COLO668 (cell line): ENCODE measurements at regions not wholly inside any gene's neighbourhood (a gene's known extent, or its start where the extent isn't known, plus 50 kb on each side); places are given as distances from the start of the nearest gene placed in this dataset.
"Not testable (repeated sequence)": the region's sequence is repeated elsewhere in the genome, so short reads cannot be mapped to it uniquely, and the experiment has no call there.

Experiments
- DNase-seq: peaks from one replicate; lab custom pipeline; 2025; ENCODE audit not compliant: unreplicated experiment; lab: John Stamatoyannopoulos, UW

DNA sequence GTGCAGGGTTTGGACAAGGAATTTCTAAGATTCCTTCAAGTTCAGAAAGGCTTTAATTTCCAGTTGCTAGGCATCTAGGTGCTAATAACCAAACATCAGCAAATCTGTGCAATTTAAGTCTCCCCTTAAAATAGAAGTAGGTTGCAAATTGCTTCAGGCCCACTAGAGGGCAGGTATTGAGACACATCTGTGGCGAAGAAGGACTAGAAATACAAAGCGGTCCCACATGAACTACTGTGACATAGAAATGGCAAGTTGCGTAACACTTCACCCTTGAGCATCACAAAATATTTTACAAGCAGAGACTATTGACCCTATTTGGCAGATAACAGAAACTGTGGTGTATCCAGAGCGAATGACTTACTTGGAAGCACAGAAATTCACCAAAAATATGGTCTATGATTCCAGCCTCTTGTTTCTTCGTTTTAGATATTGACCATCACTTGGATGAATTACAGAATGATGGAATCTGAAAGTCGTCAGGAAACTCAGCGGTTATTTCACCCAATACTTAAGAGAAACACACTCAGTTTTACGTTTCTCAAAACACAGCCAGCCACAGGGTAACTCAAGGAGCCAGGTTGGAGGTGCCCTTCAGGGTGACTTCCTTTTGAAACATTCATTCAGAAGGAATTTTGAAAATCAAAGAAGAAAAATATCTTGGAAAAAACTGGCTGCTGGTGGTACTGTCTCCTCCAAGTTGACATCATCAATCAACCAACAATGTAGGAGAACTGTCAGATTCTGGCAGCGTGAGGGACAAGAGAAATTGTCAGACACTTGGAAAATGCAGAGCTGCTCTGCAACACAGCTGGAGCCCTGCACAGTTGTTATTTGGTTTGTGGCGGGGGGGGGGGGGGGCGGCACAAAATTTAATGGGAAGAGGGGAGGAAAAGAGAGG lies 256.3 kb upstream of the MINDY3 start:
- peak; percentile 6 for DNase-seq

DNA sequence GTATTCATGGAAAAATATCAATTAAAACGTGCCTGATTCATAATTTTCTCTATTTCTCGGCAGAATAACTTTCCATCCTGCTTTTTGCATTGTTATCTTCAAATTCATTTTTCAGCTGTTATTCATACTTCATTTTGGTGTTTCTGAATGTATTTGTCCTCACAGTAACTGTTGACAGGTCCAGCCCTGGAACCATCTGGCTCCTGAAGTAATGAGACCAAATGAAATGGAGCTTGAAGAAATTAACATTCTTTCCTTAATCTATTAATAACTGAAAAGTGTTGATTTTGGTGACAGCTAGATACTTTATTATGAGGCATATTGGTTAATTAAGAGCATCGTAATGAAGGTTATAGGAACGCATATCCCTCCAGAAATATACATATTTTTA lies 257.0 kb upstream of the MINDY3 start:
- no peak for DNase-seq

DNA sequence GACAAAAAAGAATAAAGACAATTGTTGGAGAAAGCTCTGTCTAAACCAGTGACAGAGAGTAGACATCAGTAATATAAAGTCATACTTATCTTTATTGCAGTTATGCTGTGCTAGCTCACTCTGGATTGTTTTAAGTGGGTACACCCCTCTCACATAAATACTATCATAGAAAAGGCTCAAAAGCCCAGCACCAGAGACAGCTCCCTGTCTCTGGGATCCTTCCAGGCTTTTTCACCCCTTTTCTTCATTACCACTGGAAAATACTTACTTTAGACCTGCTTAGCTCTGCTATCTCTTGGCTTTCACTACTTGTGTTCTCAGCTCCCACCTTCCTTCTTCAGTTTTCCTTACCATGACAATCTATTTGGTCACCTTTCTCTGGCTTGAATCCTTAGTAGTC lies 259.1 kb upstream of the MINDY3 start:
- no peak for DNase-seq

DNA sequence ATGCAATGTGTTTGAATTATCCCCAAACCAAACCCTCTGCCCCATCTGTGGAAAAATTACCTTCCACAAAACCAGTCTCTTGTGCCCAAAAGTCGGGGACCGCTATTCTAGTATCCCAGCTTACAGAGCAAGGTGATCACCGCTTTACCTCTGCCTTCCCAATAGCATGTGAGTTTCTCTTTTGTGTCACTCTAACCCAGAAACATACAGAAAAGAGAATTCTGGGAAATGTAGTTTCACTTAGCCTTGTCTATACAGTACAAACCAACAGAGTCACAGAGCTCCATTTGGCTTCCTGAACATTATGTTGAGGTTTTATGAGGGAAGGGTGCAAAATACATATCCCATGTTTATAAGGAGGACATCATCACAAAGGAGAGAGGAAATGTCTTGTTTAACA lies 260.3 kb upstream of the MINDY3 start:
- DNase-seq, result no peak

DNA sequence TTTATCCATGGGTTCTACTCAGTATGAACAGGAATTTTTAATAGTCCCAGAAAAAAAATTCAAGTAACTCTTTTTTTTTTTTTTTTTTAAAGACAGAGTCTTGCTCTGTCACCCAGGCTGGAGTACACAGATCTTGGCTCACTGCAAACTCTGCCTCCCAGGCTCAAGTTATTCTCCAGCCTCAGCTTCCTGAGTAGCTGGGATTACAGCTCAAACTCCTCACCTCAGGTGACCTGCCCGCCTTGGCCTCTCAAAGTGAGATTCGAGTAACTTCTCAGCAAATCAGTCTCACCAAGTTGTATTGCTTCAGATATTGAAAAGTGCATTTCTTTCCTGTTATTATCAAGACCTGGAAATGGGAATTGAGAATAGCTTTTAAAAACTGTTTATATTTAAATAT lies 281.2 kb upstream of the MINDY3 start:
- no peak for DNase-seq

DNA sequence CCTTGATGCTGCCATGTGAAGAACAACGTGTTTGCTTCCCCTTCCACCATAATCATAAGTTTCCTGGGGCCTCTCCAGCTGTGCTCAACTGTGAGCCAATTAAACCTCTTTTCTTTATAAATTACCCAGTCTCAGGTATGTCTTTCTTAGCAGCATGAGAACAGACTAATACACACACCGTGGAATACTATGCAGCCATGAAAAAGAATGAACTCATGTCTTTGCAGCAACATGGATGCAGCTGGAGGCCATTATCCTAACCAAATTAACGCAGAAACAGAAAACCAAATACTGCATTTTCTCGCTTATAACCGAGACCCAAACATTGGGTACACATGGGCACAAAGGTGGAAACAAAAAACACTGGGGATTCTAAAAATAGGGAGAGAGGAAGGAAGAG lies 286.7 kb upstream of the MINDY3 start:
- no peak for DNase-seq

DNA sequence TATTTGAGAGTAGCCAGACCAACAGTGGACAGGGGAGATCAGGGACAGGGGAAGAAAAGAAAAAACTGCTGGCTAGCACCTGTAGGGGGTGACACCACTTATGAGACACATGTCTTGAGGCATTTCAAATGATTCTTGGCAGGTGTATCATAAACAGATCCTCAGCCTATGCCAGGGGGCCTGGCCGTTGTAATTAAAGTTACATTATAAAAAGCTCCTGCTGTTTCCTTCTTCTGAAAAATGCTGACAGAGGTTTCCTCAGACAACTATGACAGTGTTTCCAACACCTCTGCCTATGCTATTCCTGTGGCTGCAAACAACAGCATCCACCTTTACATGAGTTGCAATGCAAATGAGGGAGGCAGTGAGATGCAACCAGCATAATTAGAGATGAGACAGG lies 281.0 kb upstream of the PTER start:
- DNase-seq, result no peak

DNA sequence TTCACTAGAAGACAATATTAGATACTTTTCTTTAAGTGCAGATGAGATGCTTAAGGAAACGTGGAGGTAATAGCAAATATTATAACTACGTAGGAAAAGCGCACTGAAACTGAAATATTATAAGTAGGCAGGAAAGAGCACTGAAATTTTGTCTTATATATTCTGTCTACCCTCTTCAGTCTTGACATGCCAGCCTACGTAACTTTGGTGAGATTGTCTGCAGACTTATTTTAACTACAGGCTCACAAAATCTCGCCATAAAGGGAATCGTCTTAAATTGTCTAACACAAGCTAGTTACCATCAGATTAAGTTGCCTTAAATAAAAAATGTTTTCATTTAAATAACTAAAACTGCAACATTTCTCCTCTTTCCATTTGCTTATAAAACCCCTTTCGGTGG lies 280.1 kb upstream of the PTER start:
- no peak for DNase-seq

DNA sequence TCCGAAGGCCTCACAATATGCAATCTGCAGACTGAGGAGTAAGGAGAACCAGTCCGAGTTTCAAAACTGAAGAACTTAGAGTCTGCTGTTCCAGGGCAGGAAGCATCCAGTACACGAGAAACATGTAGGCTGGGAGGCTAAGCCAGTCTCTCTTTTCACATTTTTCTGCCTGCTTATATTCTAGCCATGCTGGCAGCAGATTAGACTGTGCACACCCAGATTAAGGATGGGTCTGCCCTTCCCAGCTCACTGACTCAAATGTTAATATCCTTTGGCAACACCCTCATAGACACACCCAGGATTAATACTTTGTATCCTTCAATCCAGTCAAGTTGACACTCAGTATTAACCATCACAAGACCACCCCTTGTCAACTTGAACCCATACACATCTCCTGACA lies 271.7 kb upstream of the PTER start:
- DNase-seq, result not testable (repeated sequence)

DNA sequence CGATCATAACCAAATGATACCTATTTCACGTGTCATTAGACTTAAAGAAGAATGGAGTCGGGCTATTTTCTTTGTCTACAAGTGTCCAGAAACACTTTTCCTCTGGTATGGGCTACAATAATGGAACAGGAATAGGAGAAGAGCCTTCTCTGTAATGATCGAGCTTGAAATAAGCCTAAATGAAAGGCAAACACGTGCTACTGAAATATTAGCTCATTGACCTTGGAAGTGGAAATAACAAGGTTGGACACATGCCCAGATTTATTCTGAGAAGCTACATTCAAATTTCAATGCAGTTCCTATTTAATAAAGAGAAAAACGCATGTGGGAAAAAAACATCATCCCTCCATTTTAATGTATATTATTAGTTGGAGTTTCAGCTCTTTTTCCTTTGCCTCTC lies 254.7 kb upstream of the PTER start:
- DNase-seq, result no peak

DNA sequence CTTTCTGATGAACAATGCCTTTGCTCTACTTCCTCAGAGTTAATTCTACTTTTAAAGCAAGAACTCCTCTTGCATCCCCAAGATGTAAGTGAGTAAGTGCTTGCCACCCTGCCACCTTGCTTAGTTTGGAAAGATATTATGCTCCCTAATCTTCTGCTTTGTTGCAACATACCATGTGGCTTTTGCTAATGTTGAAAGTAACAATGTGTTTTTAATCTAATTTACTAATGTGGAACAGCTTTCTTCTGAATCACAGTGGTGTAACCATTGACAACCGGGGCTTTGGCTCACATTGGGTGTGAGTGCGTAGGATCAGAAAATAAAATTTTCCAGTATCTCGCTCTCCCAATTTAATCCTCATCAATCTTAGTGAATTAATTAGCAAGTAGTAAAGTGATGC lies 254.1 kb upstream of the PTER start:
- no peak for DNase-seq

DNA sequence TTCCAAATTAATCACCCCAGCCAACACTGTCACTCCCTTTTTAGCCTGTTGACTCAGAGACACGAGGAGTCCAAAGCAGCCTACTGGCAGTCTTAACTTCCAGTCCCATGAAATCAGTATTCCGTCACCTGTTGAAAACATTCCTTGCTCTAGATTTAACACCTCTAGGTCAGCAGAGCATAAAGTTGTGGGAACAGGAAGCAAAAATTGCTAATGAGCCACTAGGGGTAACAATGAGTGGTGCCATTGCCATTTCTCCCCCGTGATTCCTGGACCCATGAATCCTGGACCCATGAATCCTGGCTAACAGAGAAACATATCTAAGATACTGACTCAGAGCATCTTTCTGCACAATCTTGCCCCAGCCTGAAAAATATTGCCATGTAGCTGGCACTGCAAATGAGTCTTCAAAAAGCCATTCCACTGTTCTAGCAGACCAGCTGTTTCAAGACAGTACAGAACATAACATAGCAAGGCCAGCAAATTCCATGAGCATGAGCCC lies 252.7 kb upstream of the PTER start:
- no peak for DNase-seq

DNA sequence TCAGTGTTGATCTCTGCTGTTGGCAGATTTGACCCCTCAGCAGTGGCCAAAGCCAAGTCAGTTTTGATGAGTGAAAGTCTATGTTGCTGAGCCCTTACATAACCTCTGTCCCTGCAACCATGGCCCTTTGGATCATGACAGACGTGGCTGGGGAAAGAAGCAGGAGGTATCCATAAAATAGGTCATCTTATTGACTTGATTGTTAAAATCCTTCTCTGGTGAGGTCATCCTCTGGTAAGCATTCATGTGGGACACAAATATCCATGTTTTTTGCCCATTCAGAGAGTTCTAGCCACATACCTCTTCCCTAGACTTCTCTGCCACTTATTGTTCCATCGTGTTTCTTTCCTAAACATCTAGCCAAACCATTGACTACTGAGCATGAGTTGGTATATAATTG lies 251.9 kb upstream of the PTER start:
- no peak for DNase-seq

DNA sequence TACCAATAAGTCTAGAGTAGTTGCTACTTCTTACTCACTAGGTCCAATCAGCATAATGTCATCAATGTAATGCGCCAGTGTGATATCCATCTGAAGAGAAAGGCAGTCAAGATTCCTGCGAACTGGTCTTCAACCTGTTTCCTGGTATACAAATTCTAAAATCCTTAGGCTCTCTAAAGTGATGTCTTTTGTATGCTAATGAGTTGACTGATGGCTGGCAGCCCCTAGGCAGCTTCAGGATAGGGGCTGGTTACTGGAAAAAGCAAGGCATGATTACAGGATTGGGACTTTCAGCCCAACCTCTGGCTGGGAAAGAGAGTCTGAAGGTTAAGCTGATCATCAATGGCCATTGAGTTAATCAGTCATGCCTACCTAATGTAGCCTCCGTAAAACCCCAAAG lies 250.2 kb upstream of the PTER start:
- DNase-seq, result no peak

DNA sequence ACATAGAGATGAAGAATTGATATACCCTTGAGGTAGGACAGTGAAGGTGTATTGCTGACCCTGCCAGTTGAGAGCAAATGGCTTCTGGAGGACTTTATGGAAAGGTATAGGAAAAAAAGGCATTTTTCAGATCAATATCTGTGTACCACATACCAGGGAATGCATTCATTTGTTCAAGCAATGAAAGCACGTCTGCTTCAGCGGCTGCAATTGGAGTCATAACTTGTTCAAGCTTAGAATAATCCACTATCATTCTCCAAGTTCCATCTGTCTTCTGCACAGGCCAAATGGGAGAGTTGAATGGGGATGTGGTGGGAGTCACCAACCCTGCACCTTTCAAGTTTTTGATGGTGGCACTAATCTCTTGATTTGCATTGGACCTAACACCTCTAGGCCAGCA lies 249.6 kb upstream of the PTER start:
- DNase-seq, result no peak

DNA sequence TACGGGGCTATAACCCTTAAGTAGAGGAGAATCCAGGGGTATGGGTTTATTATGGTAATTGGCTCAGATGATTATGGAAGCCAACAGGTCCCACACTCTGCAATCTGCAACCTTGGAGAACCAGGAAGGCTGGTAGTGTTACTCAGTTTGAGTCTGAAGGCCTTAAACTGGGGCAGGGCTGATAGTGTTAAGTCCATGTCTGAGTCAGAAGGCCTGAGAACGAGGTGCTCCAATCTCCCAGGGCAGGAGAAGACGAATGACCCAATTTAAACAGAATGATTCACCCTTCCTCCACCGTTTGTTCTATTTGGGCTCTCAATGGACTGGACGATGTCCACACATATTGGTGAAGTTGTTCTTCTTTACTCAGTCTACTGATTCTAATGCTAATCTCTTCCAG lies 244.5 kb upstream of the PTER start:
- DNase-seq, result no peak

DNA sequence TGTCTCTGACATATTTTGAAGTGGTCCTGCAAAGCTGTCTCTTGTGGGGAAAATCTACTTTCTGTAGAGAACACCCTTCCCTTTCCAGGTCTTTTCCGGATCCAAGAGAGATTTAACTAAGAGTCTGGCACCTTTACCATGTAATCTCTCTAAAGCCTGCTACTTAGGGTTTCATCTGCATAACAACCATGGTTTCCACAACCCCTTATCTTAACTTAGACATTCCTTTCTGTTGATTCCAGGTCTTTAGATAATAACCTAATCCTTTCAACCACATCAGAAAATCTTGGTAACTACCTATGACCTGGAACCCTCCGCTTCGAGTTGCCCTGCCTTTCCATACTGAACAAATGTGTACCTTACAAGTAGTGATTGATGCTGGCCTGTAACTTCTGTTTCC lies 243.6 kb upstream of the PTER start:
- no peak for DNase-seq

DNA sequence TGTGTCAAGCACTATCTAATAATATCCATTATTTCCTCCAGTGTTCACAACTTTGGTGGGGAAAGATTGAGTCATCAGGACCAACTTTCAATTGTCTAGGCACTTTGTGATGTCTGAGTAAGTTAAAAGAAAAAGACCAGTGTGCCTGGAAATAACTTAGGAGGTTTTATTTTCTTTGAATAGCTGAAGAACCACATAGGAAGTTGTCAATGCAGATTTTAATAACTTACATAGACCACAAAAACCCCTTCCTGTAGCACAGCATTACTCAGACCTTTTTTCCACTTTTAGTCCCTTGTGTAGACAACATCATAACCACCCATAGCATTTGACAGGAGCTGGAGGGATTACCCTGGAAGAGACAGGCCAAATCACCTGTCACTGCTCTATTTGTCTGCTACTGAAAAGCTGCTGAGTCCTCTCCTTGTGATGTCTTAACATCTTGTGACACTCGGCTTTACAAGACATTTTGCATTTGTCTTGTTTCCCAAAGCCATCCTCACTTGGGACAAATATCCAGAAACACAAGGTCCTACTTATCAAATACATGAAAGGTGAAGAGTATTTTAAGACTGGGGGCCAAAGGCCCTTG lies 241.5 kb upstream of the PTER start:
- no peak for DNase-seq

DNA sequence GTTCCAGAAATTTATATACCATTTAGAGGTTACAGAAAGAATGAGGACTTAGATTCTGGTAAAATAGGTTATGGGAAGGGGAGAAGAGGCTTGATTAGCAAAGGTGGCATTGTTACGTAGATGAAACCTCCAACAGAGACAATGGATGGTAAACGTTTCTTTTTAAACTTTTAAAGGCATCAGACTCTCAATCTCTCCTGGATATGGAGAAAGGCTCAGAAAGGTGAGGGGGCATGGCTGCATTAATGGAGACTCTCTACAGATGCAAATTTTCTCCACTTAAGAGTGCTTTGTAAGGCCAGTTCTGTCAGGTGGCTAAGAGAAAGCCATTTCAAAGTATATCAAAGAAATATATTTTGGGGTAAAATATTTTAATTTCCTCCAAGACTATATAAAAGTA lies 240.9 kb upstream of the PTER start:
- no peak for DNase-seq

DNA sequence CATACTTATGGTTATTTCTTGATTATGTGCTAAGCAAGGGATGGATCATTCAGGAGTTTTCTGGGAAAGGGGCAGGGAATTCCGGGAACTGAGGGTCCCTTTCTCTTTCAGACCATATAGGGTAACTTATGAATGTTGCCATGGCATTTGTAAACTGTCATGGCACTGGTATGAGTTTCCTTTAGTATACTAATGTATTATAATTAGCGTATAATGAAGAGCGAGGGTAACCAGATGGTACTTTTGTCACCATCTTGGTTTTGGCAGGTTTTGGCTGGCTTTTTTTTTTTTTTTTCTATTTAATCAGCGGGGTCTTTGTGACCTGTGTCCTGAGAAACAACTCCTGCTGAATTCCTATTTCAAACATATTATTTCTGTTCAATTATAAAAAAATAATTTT lies 237.6 kb upstream of the PTER start:
- no peak for DNase-seq

DNA sequence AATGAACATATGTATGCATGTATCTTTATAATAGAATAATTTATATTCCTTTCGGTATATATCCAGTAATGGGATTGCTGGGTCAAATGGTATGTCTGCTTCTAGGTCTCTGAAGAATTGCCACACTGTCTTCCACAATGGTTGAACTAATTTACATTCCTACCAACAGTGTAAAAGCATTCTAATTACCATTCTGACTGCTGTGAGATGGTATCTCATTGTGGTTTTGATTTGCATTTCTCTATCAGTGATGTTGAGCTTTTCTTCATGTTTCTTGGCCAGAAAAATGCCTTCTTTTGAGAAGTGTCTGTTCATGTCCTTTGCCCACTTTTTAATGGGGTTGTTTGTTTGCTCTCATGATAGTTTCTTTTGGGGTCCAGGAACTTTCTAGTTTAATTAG lies 213.2 kb upstream of the PTER start:
- DNase-seq, result not testable (repeated sequence)

DNA sequence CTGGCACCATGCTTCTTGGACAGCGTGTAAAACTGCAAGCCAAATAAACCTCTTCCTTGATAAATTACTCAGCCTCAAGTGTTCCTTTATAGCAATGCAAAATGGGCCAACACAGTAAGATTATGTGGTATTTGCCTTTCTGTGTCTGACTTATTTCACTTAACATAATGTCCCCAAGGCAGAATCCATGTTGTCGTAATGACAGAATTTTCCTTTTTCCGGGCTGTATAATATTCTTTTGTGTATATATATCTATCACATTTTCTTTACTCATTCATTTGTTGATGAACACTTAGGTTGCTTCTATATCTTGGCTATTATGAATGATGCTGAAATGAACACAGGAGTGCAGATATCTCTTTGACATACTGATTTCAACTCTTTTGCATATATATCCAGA lies 209.1 kb upstream of the PTER start:
- no peak for DNase-seq

DNA sequence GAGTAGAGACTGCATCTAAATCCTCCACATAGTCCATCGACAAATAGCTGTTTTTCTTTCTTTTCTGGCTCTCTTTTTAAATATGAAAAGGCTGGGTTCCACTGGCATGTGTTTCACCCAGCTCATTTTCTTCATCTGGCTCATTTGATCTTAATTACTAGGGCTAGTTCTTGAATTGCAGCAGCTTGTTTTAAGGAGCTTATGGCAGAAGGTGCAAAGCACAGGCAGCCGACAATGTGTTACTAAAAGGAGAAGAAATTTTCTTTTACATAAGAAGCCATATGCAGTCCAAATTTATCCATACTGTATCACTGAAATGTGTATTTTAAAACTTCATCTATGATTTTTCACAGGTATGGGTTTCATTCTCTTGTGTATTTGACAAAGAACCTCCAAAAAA lies 205.6 kb upstream of the PTER start:
- DNase-seq, result no peak
